Smooth muscle cell (in vitro differentiated cells): ENCODE measurements at regions not wholly inside any gene's neighbourhood (a gene's known extent, or its start where the extent isn't known, plus 50 kb on each side); places are given as distances from the start of the nearest gene placed in this dataset.

Experiments
- DNase-seq: peaks from one replicate; lab custom pipeline; 2025; ENCODE audit not compliant: unreplicated experiment; lab: John Stamatoyannopoulos, UW
- H2AFZ ChIP-seq: fragments of 200-600 bp; sonication (generic); 2 replicates; pipeline ENCODE4 v1.6.0; 2016; ENCODE audit warnings: antibody characterized with exemption, low read depth, mild to moderate bottlenecking
- H3F3A ChIP-seq: fragments of 200-600 bp; sonication (generic); 2 replicates; pipeline ENCODE4 v1.6.0; 2017; ENCODE audit warnings: antibody characterized with exemption, low read depth
- H3K27ac ChIP-seq: fragments of 200-600 bp; sonication (generic); 2 replicates; pipeline ENCODE4 v1.5.1; 2016; ENCODE audit warnings: low read depth, mild to moderate bottlenecking
- H3K27me3 ChIP-seq: fragments of 200-600 bp; sonication (generic); 2 replicates; pipeline ENCODE4 v1.6.1; 2016; ENCODE audit warnings: low read depth, mild to moderate bottlenecking
- H3K36me3 ChIP-seq: fragments of 200-600 bp; sonication (generic); 2 replicates; pipeline ENCODE4 v1.5.1; 2016; ENCODE audit warnings: low read depth
- H3K4me1 ChIP-seq: fragments of 200-600 bp; sonication (generic); 2 replicates; pipeline ENCODE4 v1.5.1; 2016; ENCODE audit warnings: low read depth
- H3K4me2 ChIP-seq: fragments of 200-600 bp; sonication (generic); 2 replicates; pipeline ENCODE4 v1.6.0; 2016; ENCODE audit warnings: mild to moderate bottlenecking
- H3K4me3 ChIP-seq: fragments of 200-600 bp; sonication (generic); 2 replicates; pipeline ENCODE4 v1.5.1; 2016; ENCODE audit warnings: mild to moderate bottlenecking
- H3K79me2 ChIP-seq: fragments of 200-600 bp; sonication (generic); 2 replicates; pipeline ENCODE4 v1.6.0; 2016; ENCODE audit warnings: low read depth, mild to moderate bottlenecking
- H3K9ac ChIP-seq: fragments of 200-600 bp; sonication (generic); 2 replicates; pipeline ENCODE4 v1.6.0; 2016; ENCODE audit warnings: low read depth
- H3K9me3 ChIP-seq: fragments of 200-600 bp; sonication (generic); replicated peaks from 2 replicates; pipeline ENCODE4 v1.5.1; 2016; ENCODE audit warnings: low read depth
- H4K20me1 ChIP-seq: fragments of 200-600 bp; sonication (generic); 2 replicates; pipeline ENCODE4 v1.6.0; 2016; ENCODE audit warnings: low read depth
- CTCF ChIP-seq: fragments of 200-600 bp; sonication (generic); IDR thresholded peaks from 2 replicates; pipeline ENCODE4 v1.5.1; 2017; ENCODE audit warnings: borderline replicate concordance, mild to moderate bottlenecking, antibody characterized with exemption; ENCODE audit not compliant: insufficient read depth, poor library complexity, severe bottlenecking
- whole genome bisulfite sequencing: methylation state at CpG from one replicate; pipeline ENCODE4 v1.1.7; 2016; ENCODE audit warnings: low lambda C conversion rate; 5-methylcytosine and 5-hydroxymethylcytosine counted together

- 33% methylated on average over 3 of the region's 3 CpGs for WGBS
Measured at GRCh38 chr4:82201805-82202641, 171.8 kb downstream of the HNRNPD start.

GRCh38 chr4:82201303-82201702 is 172.5 kb downstream of the HNRNPD start:
- no peak overlapping the region for H3K9ac ChIP-seq
- H2AFZ ChIP-seq = no peak overlapping the region
- no peaks in the 10 kb centered on the region for H3K79me2 ChIP-seq
- H3F3A ChIP-seq = no peaks in the 10 kb centered on the region
- H3K27me3 ChIP-seq = no peaks in the 10 kb centered on the region
- no peaks in the 10 kb centered on the region for H3K36me3 ChIP-seq
- no peak for DNase-seq
- H3K4me1 ChIP-seq = no peaks in the 10 kb centered on the region
- no peaks in the 10 kb centered on the region for H3K9me3 ChIP-seq
- H3K4me2 ChIP-seq = no peak overlapping the region
- no peak overlapping the region for H3K4me3 ChIP-seq
- no peak for TF ChIP-seq CTCF
- WGBS = 75% methylated on average over 1 of the region's 1 CpG
- H3K27ac ChIP-seq = no peak overlapping the region
- no peaks in the 10 kb centered on the region for H4K20me1 ChIP-seq

More at GRCh38 chr4:82201805-82202641, 171.8 kb downstream of the HNRNPD start:
- TF ChIP-seq CTCF = peak; percentile 68
- H3K4me3 ChIP-seq = no peak overlapping the region
- H3K27ac ChIP-seq = no peak overlapping the region
- no peaks in the 10 kb centered on the region for H3K27me3 ChIP-seq
- DNase-seq = no peak
- no peak overlapping the region for H3K4me2 ChIP-seq
- H2AFZ ChIP-seq = no peak overlapping the region
- no peaks in the 10 kb centered on the region for H3K4me1 ChIP-seq
- H4K20me1 ChIP-seq = no peaks in the 10 kb centered on the region
- H3K9ac ChIP-seq = no peak overlapping the region
- no peaks in the 10 kb centered on the region for H3F3A ChIP-seq
- H3K79me2 ChIP-seq = no peaks in the 10 kb centered on the region
- no peaks in the 10 kb centered on the region for H3K9me3 ChIP-seq
- no peaks in the 10 kb centered on the region for H3K36me3 ChIP-seq

DNA sequence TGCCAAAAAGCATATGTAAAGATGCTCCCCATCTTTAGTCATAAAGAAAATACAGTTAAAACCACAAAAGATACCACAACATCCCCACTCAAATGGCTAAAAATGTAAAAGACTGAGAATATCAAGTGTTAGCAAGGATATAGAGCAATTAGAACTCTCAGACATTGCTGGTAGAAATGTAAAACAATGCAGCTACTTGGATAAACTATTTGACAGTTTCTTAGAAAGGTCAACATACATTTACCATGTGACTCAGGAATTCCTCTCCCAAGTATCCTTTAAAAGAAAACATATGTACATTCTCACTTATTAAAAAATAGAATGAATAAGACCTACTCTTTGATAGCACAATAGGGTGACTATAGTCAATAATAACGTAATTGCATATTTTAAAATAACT is 173.7 kb downstream of the HNRNPD start:
- H4K20me1 ChIP-seq = no peaks in the 10 kb centered on the region
- no peak overlapping the region for H3K9ac ChIP-seq
- H3K4me2 ChIP-seq = no peak overlapping the region
- no peak for DNase-seq
- H3K27me3 ChIP-seq = no peaks in the 10 kb centered on the region
- H3K27ac ChIP-seq = no peak overlapping the region
- H3K79me2 ChIP-seq = no peaks in the 10 kb centered on the region
- 97% methylated on average over 1 of the region's 1 CpG for WGBS
- H2AFZ ChIP-seq = no peak overlapping the region
- TF ChIP-seq CTCF = no peak
- no peaks in the 10 kb centered on the region for H3F3A ChIP-seq
- H3K4me1 ChIP-seq = no peaks in the 10 kb centered on the region
- H3K4me3 ChIP-seq = no peak overlapping the region
- H3K36me3 ChIP-seq = no peaks in the 10 kb centered on the region
- H3K9me3 ChIP-seq = no peaks in the 10 kb centered on the region

- no peaks in the 10 kb centered on the region for H3K79me2 ChIP-seq
- no peaks in the 10 kb centered on the region for H3K27me3 ChIP-seq
- WGBS = 84% methylated on average over 4 of the region's 4 CpGs
- no peaks in the 10 kb centered on the region for H3K9me3 ChIP-seq
- H2AFZ ChIP-seq = no peak overlapping the region
- H3F3A ChIP-seq = no peaks in the 10 kb centered on the region
- TF ChIP-seq CTCF = no peak
- no peak overlapping the region for H3K9ac ChIP-seq
- no peak overlapping the region for H3K4me2 ChIP-seq
- H3K36me3 ChIP-seq = no peaks in the 10 kb centered on the region
- no peak overlapping the region for H3K27ac ChIP-seq
- no peak overlapping the region for H3K4me3 ChIP-seq
- no peaks in the 10 kb centered on the region for H3K4me1 ChIP-seq
- H4K20me1 ChIP-seq = no peaks in the 10 kb centered on the region
- no peak for DNase-seq
Measured at GRCh38 chr4:82194329-82194728, 179.5 kb downstream of the HNRNPD start.
